ENCODE measurements at regions not wholly inside any gene's neighbourhood (a gene's known extent, or its start where the extent isn't known, plus 50 kb on each side); places are given as distances from the start of the nearest gene placed in this dataset.

GRCh38 chr3:137511655-137512054 lies 252.5 kb upstream of the SOX14 start:
- TF ChIP-seq CTCF (IDR thresholded peaks at IDR 0.05) (no peak), POLR2A (IDR thresholded peaks at IDR 0.05) (no peak)
